HEK293T (cell line): ENCODE measurements at regions not wholly inside any gene's neighbourhood (a gene's known extent, or its start where the extent isn't known, plus 50 kb on each side); places are given as distances from the start of the nearest gene placed in this dataset.

Experiments
- CTCF ChIA-PET: fragments of 350-600 bp; formaldehyde crosslinking; extraction: SDS; loops from one replicate; lab custom pipeline; 2021; ENCODE audit warnings: antibody characterized with exemption, inconsistent platforms; lab: Yijun Ruan, JAX
- POLR2A ChIA-PET: fragments of 350-600 bp; formaldehyde crosslinking; extraction: SDS; loops from one replicate; lab custom pipeline; 2020; ENCODE audit warnings: antibody characterized with exemption, inconsistent platforms; lab: Yijun Ruan, JAX
- DNase-seq: peaks from one replicate; pipeline ENCODE4 v3.0.0; 2012; ENCODE audit warnings: mixed read lengths; ENCODE audit errors: extremely low spot score
- ARNT ChIP-seq: fragments of 450-650 bp; IDR thresholded peaks from 2 replicates; pipeline ENCODE4 v1.6.1; 2017; ENCODE audit warnings: mild to moderate bottlenecking
- BHLHE40 ChIP-seq: fragments of 450-650 bp; IDR thresholded peaks from 2 replicates; pipeline ENCODE4 v1.6.1; 2016; ENCODE audit warnings: mild to moderate bottlenecking, moderate library complexity, borderline replicate concordance
- CTBP1 ChIP-seq: fragments of 450-650 bp; IDR thresholded peaks from 2 replicates; pipeline ENCODE4 v1.6.1; 2016; ENCODE audit warnings: borderline replicate concordance
- ELF4 ChIP-seq: fragments of 450-650 bp; IDR thresholded peaks from 2 replicates; pipeline ENCODE4 v1.6.1; 2017; ENCODE audit warnings: antibody characterized with exemption
- FOXA1 ChIP-seq: fragments of 450-650 bp; IDR thresholded peaks from 2 replicates; pipeline ENCODE4 v1.6.1; 2016; ENCODE audit warnings: mild to moderate bottlenecking
- FOXK2 ChIP-seq: fragments of 450-650 bp; IDR thresholded peaks from 2 replicates; pipeline ENCODE4 v1.6.1; 2016; ENCODE audit warnings: mild to moderate bottlenecking
- FOXM1 ChIP-seq: fragments of 450-650 bp; IDR thresholded peaks from 2 replicates; pipeline ENCODE4 v1.6.1; 2017; ENCODE audit warnings: mild to moderate bottlenecking, borderline replicate concordance
- HDGF ChIP-seq: fragments of 450-650 bp; IDR thresholded peaks from 2 replicates; pipeline ENCODE4 v1.6.1; 2017; ENCODE audit warnings: antibody characterized with exemption, borderline replicate concordance
- L3MBTL2 ChIP-seq: fragments of 450-650 bp; conservative IDR thresholded peaks from 2 replicates; pipeline ENCODE4 v1.6.1; 2016; ENCODE audit warnings: mild to moderate bottlenecking
- LEF1 ChIP-seq: fragments of 450-650 bp; IDR thresholded peaks from 2 replicates; pipeline ENCODE4 v1.6.1; 2017; ENCODE audit warnings: mild to moderate bottlenecking, borderline replicate concordance
- NFRKB ChIP-seq: fragments of 450-650 bp; IDR thresholded peaks from 2 replicates; pipeline ENCODE4 v1.6.1; 2016; ENCODE audit warnings: mild to moderate bottlenecking, moderate library complexity
- PKNOX1 ChIP-seq: fragments of 450-650 bp; IDR thresholded peaks from 2 replicates; pipeline ENCODE4 v1.6.1; 2016
- SP1 ChIP-seq: fragments of 450-650 bp; IDR thresholded peaks from 2 replicates; pipeline ENCODE4 v1.6.1; 2017
- SUZ12 ChIP-seq: fragments of 450-650 bp; IDR thresholded peaks from 2 replicates; pipeline ENCODE4 v1.6.1; 2016; ENCODE audit warnings: mild to moderate bottlenecking
- TARDBP ChIP-seq: fragments of 450-650 bp; IDR thresholded peaks from 2 replicates; pipeline ENCODE4 v1.6.1; 2016
- ZNF384 ChIP-seq: fragments of 450-650 bp; IDR thresholded peaks from 2 replicates; pipeline ENCODE4 v1.6.1; 2016

GRCh38 chr5:130978475-130978874 lies 186.6 kb downstream of the HINT1 start:
- DNase-seq = no peak
- no peak for TF ChIP-seq PKNOX1
- no peak for TF ChIP-seq L3MBTL2
- no peak for TF ChIP-seq ARNT
- TF ChIP-seq CTBP1 = no peak
- TF ChIP-seq SP1 = no peak
- TF ChIP-seq FOXK2 = no peak
- TF ChIP-seq FOXM1 = no peak
- TF ChIP-seq HDGF = no peak
- TF ChIP-seq SUZ12 = no peak
- TF ChIP-seq FOXA1 = no peak
- ChIA-PET POLR2A (no interaction called here), CTCF (no interaction called here)

DNA sequence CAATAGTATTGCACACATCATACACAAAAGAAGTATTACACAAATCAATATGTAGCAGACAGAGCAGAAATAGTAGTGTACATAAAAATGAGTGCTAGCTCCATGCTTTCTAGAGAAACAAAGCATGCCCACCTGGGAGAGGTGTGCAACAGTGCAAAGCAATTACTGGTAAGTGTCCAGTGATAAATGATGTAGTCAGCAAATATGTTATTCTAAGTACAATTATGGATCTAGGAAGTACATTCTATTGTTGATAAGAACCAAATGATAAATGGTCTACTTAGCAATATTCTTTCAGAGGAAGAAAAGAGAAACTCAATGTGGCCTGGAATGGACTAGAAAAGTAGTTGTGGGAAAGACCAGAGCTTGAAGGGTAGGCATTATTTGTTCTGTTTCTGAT lies 188.6 kb downstream of the HINT1 start:
- TF ChIP-seq TARDBP (no peak), PKNOX1 (no peak), SP1 (no peak), BHLHE40 (no peak), LEF1 (no peak), CTBP1 (no peak), SUZ12 (no peak), ARNT (no peak), ELF4 (no peak), FOXK2 (no peak), L3MBTL2 (no peak), ZNF384 (no peak)
- DNase-seq = no peak
- POLR2A ChIA-PET = no interaction called here
- CTCF ChIA-PET = no interaction called here

DNA sequence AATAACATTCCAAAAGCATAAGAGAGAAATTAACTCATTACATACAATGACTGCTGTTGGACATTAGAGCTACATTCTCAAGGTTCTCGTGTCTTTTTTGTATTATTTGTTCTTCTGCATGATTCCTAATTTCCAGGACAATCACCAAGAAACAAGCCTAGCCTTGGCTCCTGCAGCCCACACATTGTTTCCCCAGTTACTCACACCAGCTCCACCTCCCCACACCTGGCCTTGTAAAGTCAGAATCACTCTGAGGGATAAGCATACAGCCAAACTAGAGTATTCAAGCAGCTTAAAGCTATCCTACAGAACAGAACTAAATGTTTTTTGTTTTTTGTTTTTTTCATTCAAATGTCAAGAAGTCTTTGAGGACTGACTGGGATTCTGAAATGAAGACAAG lies 189.2 kb downstream of the HINT1 start:
- ChIA-PET CTCF (no interaction called here), POLR2A (no interaction called here)
- DNase-seq = no peak
- TF ChIP-seq TARDBP (no peak), FOXA1 (no peak), PKNOX1 (no peak), SP1 (no peak), L3MBTL2 (no peak), FOXK2 (no peak), ARNT (no peak), FOXM1 (no peak), NFRKB (no peak), HDGF (no peak), CTBP1 (no peak), LEF1 (no peak), SUZ12 (no peak), BHLHE40 (no peak), ELF4 (no peak)

DNA sequence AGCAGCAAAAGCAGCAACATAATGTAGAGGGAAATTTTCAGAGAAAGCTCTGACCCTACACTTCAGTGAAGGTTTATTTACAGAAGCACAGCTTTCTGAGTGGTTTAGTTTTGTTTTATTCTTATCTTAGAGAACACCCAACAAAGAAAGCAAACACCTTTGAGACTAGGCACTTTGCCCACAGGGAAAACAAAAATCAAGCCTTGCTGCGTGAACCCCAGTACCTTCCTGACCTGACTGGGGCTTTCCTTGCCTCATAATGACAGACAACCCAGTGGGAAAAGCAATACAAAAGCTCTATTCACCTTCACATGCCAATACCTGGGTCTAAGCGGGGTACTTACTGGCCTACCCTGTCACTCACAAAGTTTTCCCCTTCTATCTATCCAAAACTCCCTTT lies 189.8 kb downstream of the HINT1 start:
- TF ChIP-seq FOXM1 (no peak), ARNT (no peak), PKNOX1 (no peak), FOXA1 (no peak), LEF1 (no peak), SUZ12 (no peak), L3MBTL2 (no peak), NFRKB (no peak), ELF4 (no peak), FOXK2 (no peak), TARDBP (no peak), BHLHE40 (no peak), ZNF384 (no peak), SP1 (no peak), CTBP1 (no peak), HDGF (no peak)
- ChIA-PET CTCF (no interaction called here), POLR2A (no interaction called here)

GRCh38 chr5:130974021-130974683 lies 190.9 kb downstream of the HINT1 start:
- no peak for DNase-seq
- ChIA-PET POLR2A (no interaction called here), CTCF (no interaction called here)
- no peak for TF ChIP-seq SP1
- no peak for TF ChIP-seq L3MBTL2
- no peak for TF ChIP-seq FOXM1
- no peak for TF ChIP-seq LEF1
- TF ChIP-seq PKNOX1 = no peak

More for the DNA sequence above, 189.8 kb downstream of the HINT1 start:
- no peak for DNase-seq
